ENCODE measurements at regions not wholly inside any gene's neighbourhood (a gene's known extent, or its start where the extent isn't known, plus 50 kb on each side); places are given as distances from the start of the nearest gene placed in this dataset.

GRCh38 chr13:24614306-24615080 lies 65.7 kb upstream of the ATP12A start:
- no peak for DNase-seq (ENCODE audit: low read depth)
- TF ChIP-seq CTCF (IDR thresholded peaks at IDR 0.05; ENCODE audit: insufficient read depth, low read length), result no peak
- no peak overlapping the region for H3K4me3 ChIP-seq (ENCODE audit: low read depth, low read length)

GRCh38 chr13:24615114-24615513 lies 65.1 kb upstream of the ATP12A start:
- H3K4me3 ChIP-seq (ENCODE audit: low read depth, low read length), result no peak overlapping the region
- no peak for TF ChIP-seq CTCF (IDR thresholded peaks at IDR 0.05; ENCODE audit: insufficient read depth, low read length)
- DNase-seq (ENCODE audit: low read depth), result no peak

GRCh38 chr13:24615911-24616472 lies 64.2 kb upstream of the ATP12A start:
- H3K4me3 ChIP-seq (ENCODE audit: low read depth, low read length), result no peak overlapping the region
- DNase-seq (ENCODE audit: low read depth), result no peak
- no peak for TF ChIP-seq CTCF (IDR thresholded peaks at IDR 0.05; ENCODE audit: insufficient read depth, low read length)

- no peak overlapping the region for H3K4me3 ChIP-seq (ENCODE audit: low read depth, low read length)
- no peak for DNase-seq (ENCODE audit: low read depth)
- TF ChIP-seq CTCF (IDR thresholded peaks at IDR 0.05; ENCODE audit: insufficient read depth, low read length), result no peak
Measured at GRCh38 chr13:24616514-24616913, 63.7 kb upstream of the ATP12A start.

GRCh38 chr13:24617256-24618010 lies 62.8 kb upstream of the ATP12A start:
- no peak for TF ChIP-seq CTCF (IDR thresholded peaks at IDR 0.05; ENCODE audit: insufficient read depth, low read length)
- no peak overlapping the region for H3K4me3 ChIP-seq (ENCODE audit: low read depth, low read length)
- no peak for DNase-seq (ENCODE audit: low read depth)

GRCh38 chr13:24618011-24618955 lies 61.9 kb upstream of the ATP12A start:
- no peak for TF ChIP-seq CTCF (IDR thresholded peaks at IDR 0.05; ENCODE audit: insufficient read depth, low read length)
- H3K4me3 ChIP-seq (ENCODE audit: low read depth, low read length), result no peak overlapping the region
- no peak for DNase-seq (ENCODE audit: low read depth)
